PC-3 (cell line): ENCODE measurements at regions not wholly inside any gene's neighbourhood (a gene's known extent, or its start where the extent isn't known, plus 50 kb on each side); places are given as distances from the start of the nearest gene placed in this dataset.
A peak's percentile ranks its signal among the peaks of the same experiment; 100 is the strongest.
"Not testable (repeated sequence)": the region's sequence is repeated elsewhere in the genome, so short reads cannot be mapped to it uniquely, and the experiment has no call there.

Source experiments
- ATAC-seq: fragments of 200-7000 bp; cut with Tn5 transposase; 2 replicates; pipeline ENCODE4 v1.9.1; 2020; ENCODE audit warnings: mild to moderate bottlenecking, moderate library complexity
- BruUV-seq: library from RNA; stranded (reverse); fragments of 400-500 nt; replicated peaks from 2 replicates; lab custom pipeline; 2021; lab: Mats Ljungman, UMichigan
- CTCF ChIA-PET: fragments of 300-600 bp; sonication (Branson Sonifier 250); formaldehyde crosslinking; loops from one replicate; lab custom pipeline; 2022; ENCODE audit warnings: antibody characterized with exemption; lab: Charles Lee
- POLR2A ChIA-PET: fragments of 300-600 bp; sonication (Branson Sonifier 250); formaldehyde crosslinking; loops from one replicate; lab custom pipeline; 2022; ENCODE audit warnings: antibody characterized with exemption; ENCODE audit not compliant: unreplicated experiment; lab: Charles Lee
- DNase-seq: peaks from one replicate; pipeline ENCODE4 v3.0.0-alpha.2; 2015
- H2AFZ ChIP-seq: fragments of 300-600 bp; sonication (generic); 2 replicates; pipeline ENCODE4 v1.6.0; 2016; ENCODE audit warnings: antibody characterized with exemption, low read length
- H3F3A ChIP-seq: fragments of 300-600 bp; sonication (generic); one replicate; pipeline ENCODE4 v1.6.0; 2017; ENCODE audit warnings: antibody characterized with exemption, low read length, control low read depth, mild to moderate bottlenecking; ENCODE audit not compliant: unreplicated experiment
- H3K27ac ChIP-seq: fragments of 300-600 bp; sonication (generic); 2 replicates; pipeline ENCODE4 v1.5.1; 2016; ENCODE audit warnings: mild to moderate bottlenecking, low read length
- H3K27me3 ChIP-seq: fragments of 300-600 bp; sonication (generic); 2 replicates; pipeline ENCODE4 v1.6.1; 2016; ENCODE audit warnings: low read length, mixed read lengths
- H3K36me3 ChIP-seq: fragments of 300-600 bp; sonication (generic); 2 replicates; pipeline ENCODE4 v1.6.1; 2016; ENCODE audit warnings: low read depth, mixed run types, low read length, mixed read lengths
- H3K4me1 ChIP-seq: fragments of 300-600 bp; sonication (generic); 2 replicates; pipeline ENCODE4 v1.5.1; 2016; ENCODE audit warnings: low read length; ENCODE audit not compliant: insufficient read depth
- H3K4me2 ChIP-seq: fragments of 300-600 bp; sonication (generic); 2 replicates; pipeline ENCODE4 v1.6.0; 2016; ENCODE audit warnings: low read length
- H3K4me3 ChIP-seq: fragments of 300-600 bp; sonication (generic); 2 replicates; pipeline ENCODE4 v1.5.1; 2016; ENCODE audit warnings: mild to moderate bottlenecking, low read length, mixed read lengths
- H3K79me2 ChIP-seq: fragments of 300-600 bp; sonication (generic); 2 replicates; pipeline ENCODE4 v1.6.1; 2017; ENCODE audit warnings: low read length, mixed read lengths
- H3K9ac ChIP-seq: fragments of 300-600 bp; sonication (generic); 2 replicates; pipeline ENCODE4 v1.6.0; 2016; ENCODE audit warnings: mild to moderate bottlenecking, low read length
- H3K9me2 ChIP-seq: fragments of 300-600 bp; sonication (generic); replicated peaks from 2 replicates; pipeline ENCODE4 v1.6.1; 2016; ENCODE audit warnings: mixed run types, low read length, mixed read lengths
- H3K9me3 ChIP-seq: fragments of 300-600 bp; sonication (generic); 2 replicates; pipeline ENCODE4 v1.6.1; 2016; ENCODE audit warnings: low read length, mixed read lengths
- H4K20me1 ChIP-seq: fragments of 300-600 bp; sonication (generic); 2 replicates; pipeline ENCODE4 v1.6.1; 2016; ENCODE audit warnings: low read length, mixed read lengths
- EZH2 ChIP-seq: fragments of 300-600 bp; sonication (generic); IDR thresholded peaks from one replicate; pipeline ENCODE4 v1.6.1; 2017; ENCODE audit warnings: antibody characterized with exemption, mild to moderate bottlenecking, low read length; ENCODE audit not compliant: unreplicated experiment
- EZH2phosphoT487 ChIP-seq: fragments of 300-600 bp; sonication (generic); IDR thresholded peaks from 2 replicates; pipeline ENCODE4 v1.6.1; 2018; ENCODE audit warnings: mild to moderate bottlenecking, antibody characterized with exemption, low read length, borderline replicate concordance
- intact Hi-C: fragments of 100-400 bp; cut with micrococcal nuclease; formaldehyde crosslinking; loops from 2 replicates; pipeline ENCODE4 v1.9.0; 2023
- TF ChIP-seq, protein P1 (sequence below): fragments of 300-600 bp; sonication (generic); conservative IDR thresholded peaks from 2 replicates; pipeline ENCODE4 v1.5.1; 2017; ENCODE audit warnings: antibody characterized with exemption, low read depth, mild to moderate bottlenecking, low read length

DNA sequence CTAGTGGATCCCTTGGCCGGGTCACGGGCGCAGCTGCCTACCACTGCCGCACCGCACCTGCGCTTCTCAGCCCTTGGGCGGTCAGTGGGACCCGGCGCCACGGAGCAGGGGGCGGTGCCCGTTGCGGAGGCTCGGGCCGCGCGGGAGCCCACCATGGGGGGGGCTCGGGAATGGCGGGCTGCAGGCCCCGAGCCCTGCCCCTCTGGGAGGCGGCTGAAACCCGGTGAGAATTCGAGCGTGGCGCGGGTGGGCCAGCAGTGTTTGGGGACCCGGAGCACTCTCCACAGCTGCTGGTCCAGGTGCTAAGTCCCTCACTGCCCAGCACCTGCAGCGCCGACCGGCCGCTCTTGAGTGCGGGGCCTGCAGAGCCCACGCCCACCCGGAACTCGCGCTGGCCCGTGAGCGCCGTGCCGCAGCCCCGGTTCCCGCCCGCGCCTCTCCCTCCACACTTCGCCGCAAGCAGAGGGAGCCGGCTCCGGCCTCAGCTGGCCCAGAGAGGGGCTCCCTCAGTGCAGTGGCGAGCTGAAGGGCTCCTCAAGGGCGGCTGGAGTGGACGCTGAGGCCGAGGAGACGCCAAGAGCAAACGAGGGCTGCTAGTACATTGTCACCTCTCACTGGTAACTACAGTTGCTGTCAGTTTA is 120.5 kb upstream of the TMEM170B start:
- POLR2A ChIA-PET = no interaction called here

DNA sequence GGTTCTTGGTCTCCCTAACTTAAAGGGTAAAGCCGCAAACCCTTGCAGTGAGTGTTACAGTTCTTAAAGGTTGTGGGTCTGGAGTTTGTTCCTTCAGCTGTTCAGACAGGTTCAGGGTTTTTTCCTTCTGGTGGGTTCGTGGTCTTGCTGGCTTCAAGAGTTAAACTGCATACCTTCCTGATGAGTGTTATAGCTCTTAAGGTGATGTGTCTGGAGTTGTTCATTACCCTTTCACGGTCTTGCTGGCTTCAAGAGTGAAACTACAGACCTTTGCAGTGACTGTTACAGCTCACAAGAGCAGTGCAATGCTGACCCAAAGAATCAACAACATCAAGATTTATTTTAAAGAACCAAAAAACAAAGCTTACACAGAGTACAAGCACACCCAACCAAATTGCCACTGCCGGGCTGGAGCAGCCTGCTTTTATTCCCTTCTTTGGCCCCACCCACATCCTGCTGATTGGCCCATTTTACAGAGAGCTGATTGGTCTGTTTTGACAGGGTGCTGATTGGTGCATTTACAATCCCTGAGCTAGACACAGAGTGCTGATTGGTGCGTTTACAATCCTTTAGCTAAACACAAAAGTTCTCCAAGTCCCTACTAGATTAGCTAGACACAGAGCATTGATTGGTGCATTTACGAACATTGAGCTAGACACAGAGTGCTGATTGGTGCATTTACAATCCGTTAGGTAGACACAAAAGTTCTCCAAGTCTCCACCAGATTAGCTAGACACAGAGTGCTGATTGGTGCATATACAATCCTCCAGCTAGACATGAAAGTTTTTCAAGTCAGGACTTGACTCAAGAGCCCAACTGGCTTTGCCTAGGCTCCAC is 121.2 kb upstream of the TMEM170B start:
- H3K27me3 ChIP-seq, POLR2A ChIA-PET, BruUV-seq, H3K27ac ChIP-seq, CTCF ChIA-PET, H3K4me3 ChIP-seq, H3F3A ChIP-seq, intact Hi-C loops, ATAC-seq, H3K36me3 ChIP-seq, H3K79me2 ChIP-seq, H3K9me2 ChIP-seq, H4K20me1 ChIP-seq, H3K4me2 ChIP-seq, H3K9me3 ChIP-seq, H3K9ac ChIP-seq: not testable (repeated sequence)
- Histone ChIP-seq H3K4me1 (peaks cover 18% of the 10 kb centered on the region), H2AFZ (peak overlapping the region; percentile 8; the same call in 1 of the 2 replicates)
- peak; percentile 46 for DNase-seq

More for the DNA sequence above, 120.5 kb upstream of the TMEM170B start:
- ATAC-seq (no peak), DNase-seq (no peak)
- Histone ChIP-seq H3K9ac (no peak overlapping the region), H3K9me3 (no peaks in the 10 kb centered on the region), H3K4me1 (peaks cover 15% of the 10 kb centered on the region), H4K20me1 (no peaks in the 10 kb centered on the region), H2AFZ (no peak overlapping the region), H3K4me3 (no peak overlapping the region), H3K9me2 (no peaks in the 10 kb centered on the region), H3K27me3 (no peaks in the 10 kb centered on the region), H3K27ac (no peak overlapping the region), H3K36me3 (no peaks in the 10 kb centered on the region), H3K79me2 (no peaks in the 10 kb centered on the region), H3K4me2 (no peak overlapping the region), H3F3A (no peaks in the 10 kb centered on the region)
- TF ChIP-seq, protein P1, sequence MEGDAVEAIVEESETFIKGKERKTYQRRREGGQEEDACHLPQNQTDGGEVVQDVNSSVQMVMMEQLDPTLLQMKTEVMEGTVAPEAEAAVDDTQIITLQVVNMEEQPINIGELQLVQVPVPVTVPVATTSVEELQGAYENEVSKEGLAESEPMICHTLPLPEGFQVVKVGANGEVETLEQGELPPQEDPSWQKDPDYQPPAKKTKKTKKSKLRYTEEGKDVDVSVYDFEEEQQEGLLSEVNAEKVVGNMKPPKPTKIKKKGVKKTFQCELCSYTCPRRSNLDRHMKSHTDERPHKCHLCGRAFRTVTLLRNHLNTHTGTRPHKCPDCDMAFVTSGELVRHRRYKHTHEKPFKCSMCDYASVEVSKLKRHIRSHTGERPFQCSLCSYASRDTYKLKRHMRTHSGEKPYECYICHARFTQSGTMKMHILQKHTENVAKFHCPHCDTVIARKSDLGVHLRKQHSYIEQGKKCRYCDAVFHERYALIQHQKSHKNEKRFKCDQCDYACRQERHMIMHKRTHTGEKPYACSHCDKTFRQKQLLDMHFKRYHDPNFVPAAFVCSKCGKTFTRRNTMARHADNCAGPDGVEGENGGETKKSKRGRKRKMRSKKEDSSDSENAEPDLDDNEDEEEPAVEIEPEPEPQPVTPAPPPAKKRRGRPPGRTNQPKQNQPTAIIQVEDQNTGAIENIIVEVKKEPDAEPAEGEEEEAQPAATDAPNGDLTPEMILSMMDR = no peak
- no peak for TF ChIP-seq EZH2phosphoT487
- TF ChIP-seq EZH2 = no peak
- BruUV-seq = no TSS peak
- intact Hi-C loops = no loop called here
- CTCF ChIA-PET = no interaction called here

DNA sequence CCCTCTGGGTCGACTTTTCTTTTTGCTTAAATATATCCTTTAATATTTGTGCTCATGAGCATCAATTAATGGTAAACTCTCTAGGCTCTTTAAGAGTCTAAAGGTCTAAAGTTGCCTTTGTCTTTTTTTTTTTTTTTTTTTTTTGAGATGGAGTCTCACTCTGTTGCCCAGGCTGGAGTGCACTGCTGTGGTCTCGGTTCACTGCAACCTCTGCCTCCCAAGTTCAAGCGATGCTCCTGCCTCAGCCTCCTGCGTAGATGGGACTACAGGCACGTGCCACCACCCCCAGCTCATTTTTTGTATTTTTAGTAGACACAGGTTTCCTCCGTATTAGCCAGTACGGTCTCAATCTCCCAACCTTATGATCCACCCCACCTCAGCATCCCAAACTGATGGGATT is 122.0 kb upstream of the TMEM170B start:
- Histone ChIP-seq H4K20me1 (no peaks in the 10 kb centered on the region), H3K27ac (no peak overlapping the region), H3K9ac (no peak overlapping the region), H3K9me2 (no peaks in the 10 kb centered on the region), H3K9me3 (no peaks in the 10 kb centered on the region), H3K4me2 (no peak overlapping the region), H3F3A (no peaks in the 10 kb centered on the region), H3K4me3 (no peak overlapping the region), H3K4me1 (peaks cover 18% of the 10 kb centered on the region), H3K27me3 (no peaks in the 10 kb centered on the region), H3K36me3 (no peaks in the 10 kb centered on the region), H3K79me2 (no peaks in the 10 kb centered on the region), H2AFZ (no peak overlapping the region)
- POLR2A ChIA-PET = no interaction called here
- ATAC-seq = no peak
- no peak for TF ChIP-seq EZH2phosphoT487
- TF ChIP-seq EZH2 = no peak
- TF ChIP-seq, protein P1 = no peak
- CTCF ChIA-PET = interaction anchor here (0.7 kb wide), 1 partner anchor 180 kb away, joined by 4 read pairs; no protein-coding TSS in a partner anchor
- no TSS peak for BruUV-seq
- no peak for DNase-seq
- intact Hi-C loops = no loop called here
